Ectodermal cell (in vitro differentiated cells): ENCODE measurements at regions not wholly inside any gene's neighbourhood (a gene's known extent, or its start where the extent isn't known, plus 50 kb on each side); places are given as distances from the start of the nearest gene placed in this dataset.

Source experiments
- H3K27ac ChIP-seq: 2 replicates; pipeline ENCODE4 v1.7.0; 2013; ENCODE audit warnings: mild to moderate bottlenecking, low read depth, low read length; ENCODE audit not compliant: insufficient read depth, poor library complexity, severe bottlenecking
- H3K27me3 ChIP-seq: 2 replicates; pipeline ENCODE4 v1.7.0; 2013; ENCODE audit warnings: mild to moderate bottlenecking, low read length; ENCODE audit not compliant: insufficient read depth, control insufficient read depth, poor library complexity, severe bottlenecking
- H3K36me3 ChIP-seq: one replicate; pipeline ENCODE4 v1.7.0; 2013; ENCODE audit warnings: low read length; ENCODE audit not compliant: control insufficient read depth, insufficient read depth
- H3K4me1 ChIP-seq: one replicate; pipeline ENCODE4 v1.7.0; 2013; ENCODE audit warnings: low read length; ENCODE audit not compliant: control insufficient read depth, insufficient read depth
- H3K4me3 ChIP-seq: 2 replicates; pipeline ENCODE4 v1.7.0; 2013; ENCODE audit warnings: low read depth, low read length, control low read depth; ENCODE audit not compliant: insufficient read depth
- H3K9me3 ChIP-seq: 2 replicates; pipeline ENCODE4 v1.7.0; 2013; ENCODE audit warnings: mild to moderate bottlenecking, low read length, moderate library complexity; ENCODE audit not compliant: control insufficient read depth
- WGBS, 2 experiments: methylation state at CpG; one replicate each; pipeline ENCODE4 v1.1.7; 2013; ENCODE audit warnings: missing lambda C conversion rate in 2 of 2; 5-methylcytosine and 5-hydroxymethylcytosine counted together

DNA sequence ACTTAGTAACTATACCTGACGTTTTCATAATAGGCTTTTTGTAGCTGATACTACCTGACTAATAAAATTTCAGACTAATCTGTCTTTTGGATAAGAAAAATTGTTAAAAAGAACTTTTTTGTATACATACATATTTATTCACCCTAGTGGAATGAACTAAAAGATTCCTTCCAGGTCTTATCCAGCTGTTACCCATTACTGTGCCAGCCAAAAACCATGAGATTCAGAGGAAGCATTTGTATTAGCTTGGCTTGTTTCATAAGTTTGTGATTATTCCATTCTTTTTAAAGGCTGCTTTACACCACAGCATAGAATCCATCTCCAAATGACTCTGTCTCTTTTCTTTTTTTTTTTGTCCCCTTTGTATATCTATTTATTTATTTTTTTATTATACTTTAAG is 149.4 kb downstream of the FAT4 start:
- H3K4me1 ChIP-seq, result no peaks in the 10 kb centered on the region
- H3K4me3 ChIP-seq, result no peak overlapping the region
- WGBS, 2 experiments, result no CpG with 5 or more reads among the region's 1 CpG
- H3K9me3 ChIP-seq, result no peaks in the 10 kb centered on the region
- no peak overlapping the region for H3K27ac ChIP-seq
- H3K27me3 ChIP-seq, result no peaks in the 10 kb centered on the region
- H3K36me3 ChIP-seq, result no peaks in the 10 kb centered on the region

DNA sequence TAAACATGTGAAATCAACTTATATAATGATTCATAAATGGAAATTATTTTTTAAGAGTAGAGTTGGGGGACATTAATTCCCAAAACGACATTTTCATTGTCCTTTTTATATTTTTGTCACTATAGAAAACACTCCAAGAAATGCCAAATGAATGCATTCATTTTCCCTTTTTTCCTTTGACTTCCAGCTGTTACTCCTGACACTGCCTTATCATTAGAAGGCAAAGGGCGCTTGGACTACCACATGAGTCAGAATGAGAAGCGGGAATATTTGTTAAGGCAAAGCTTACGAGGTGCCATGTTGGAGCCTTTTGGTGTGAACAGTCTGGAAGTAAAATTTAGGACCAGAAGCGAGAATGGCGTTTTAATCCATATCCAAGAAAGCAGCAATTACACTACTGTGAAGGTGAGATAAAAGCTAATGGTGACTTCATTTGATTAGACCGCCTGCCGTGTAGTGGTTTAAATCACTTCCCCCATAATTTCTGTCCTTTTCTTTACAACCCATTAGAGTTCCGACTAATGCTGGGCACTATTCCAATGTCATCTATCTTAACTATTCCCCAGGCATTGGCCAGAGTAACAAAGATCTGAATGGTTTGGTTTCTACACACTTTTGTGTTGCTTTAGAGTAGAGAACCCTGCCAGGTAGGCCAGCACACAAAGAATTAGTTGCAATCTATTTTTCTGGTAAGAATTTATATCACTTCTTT is 166.7 kb downstream of the FAT4 start:
- Histone ChIP-seq H3K27me3 (no peaks in the 10 kb centered on the region), H3K9me3 (no peaks in the 10 kb centered on the region), H3K36me3 (peaks cover 4% of the 10 kb centered on the region), H3K4me1 (no peaks in the 10 kb centered on the region), H3K27ac (no peak overlapping the region), H3K4me3 (no peak overlapping the region)
- 84 to 86% methylated on average over 9 of the region's 9 CpGs for WGBS, 2 experiments

DNA sequence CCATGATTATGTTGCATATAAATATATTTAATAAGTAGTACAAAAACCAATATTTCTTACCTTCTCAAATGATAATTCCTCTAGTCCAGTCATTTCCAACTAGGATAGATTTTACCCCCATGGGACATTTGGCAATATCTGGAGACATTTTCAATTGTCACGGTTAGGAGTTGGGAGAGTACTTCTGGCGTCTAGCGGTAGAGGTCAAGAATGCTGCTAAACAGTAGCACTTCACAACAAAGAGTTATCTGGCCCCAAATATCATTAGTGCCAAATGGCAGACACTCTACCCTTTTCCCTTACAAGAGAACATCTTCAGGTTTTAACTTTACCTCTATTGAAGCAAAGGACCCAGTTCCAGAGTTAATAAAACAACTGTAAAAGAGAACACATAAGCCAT is 168.1 kb downstream of the FAT4 start:
- H3K36me3 ChIP-seq, result peaks cover 4% of the 10 kb centered on the region
- no peak overlapping the region for H3K4me3 ChIP-seq
- H3K27ac ChIP-seq, result no peak overlapping the region
- H3K9me3 ChIP-seq, result no peaks in the 10 kb centered on the region
- WGBS, 2 experiments, result 95 to 99% methylated on average over 3 of the region's 3 CpGs
- no peaks in the 10 kb centered on the region for H3K4me1 ChIP-seq
- no peaks in the 10 kb centered on the region for H3K27me3 ChIP-seq

DNA sequence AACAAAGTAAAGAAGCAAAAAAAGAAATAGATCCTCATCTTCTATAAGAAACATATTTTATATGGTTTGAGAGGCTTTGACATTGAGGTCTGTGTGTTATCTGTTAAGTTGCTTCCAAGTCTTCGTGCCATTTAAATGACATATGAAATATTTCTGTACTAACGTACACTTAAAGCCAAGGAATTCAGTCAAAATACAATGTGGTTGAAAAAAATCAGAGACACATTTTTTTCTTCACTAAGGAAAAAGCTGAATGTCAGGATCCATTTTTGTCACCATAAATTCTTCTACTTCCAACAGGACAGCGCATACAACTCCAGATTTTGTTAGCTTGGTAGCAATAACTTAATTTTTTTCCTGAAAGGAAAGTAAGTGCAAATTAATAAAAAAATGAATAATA is 168.5 kb downstream of the FAT4 start:
- Histone ChIP-seq H3K9me3 (no peaks in the 10 kb centered on the region), H3K4me1 (no peaks in the 10 kb centered on the region), H3K27me3 (no peaks in the 10 kb centered on the region), H3K4me3 (no peak overlapping the region), H3K36me3 (peaks cover 4% of the 10 kb centered on the region), H3K27ac (no peak overlapping the region)
- WGBS, 2 experiments, result 81 to 85% methylated on average over 2 to 3 of the region's 3 CpGs

DNA sequence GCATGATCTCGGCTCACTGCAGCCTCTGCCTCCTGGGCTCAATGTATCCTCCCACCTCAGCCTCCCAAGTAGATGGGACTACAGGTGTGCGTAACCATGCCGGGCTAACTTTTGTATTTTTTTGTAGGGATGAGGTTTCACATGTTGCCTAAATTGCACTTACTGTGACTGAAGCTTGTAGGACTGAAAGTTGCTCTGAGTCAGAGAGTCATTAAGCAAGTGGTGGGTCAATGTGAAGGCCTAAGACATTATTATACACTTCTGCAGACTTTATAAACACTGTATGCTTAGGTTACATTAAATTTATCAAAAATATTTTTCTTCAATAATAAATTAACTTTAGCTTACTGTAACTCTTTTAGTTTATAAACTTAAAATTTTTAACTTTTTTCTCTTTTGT is 170.2 kb downstream of the FAT4 start:
- no peaks in the 10 kb centered on the region for H3K4me1 ChIP-seq
- H3K4me3 ChIP-seq, result no peak overlapping the region
- H3K27me3 ChIP-seq, result no peaks in the 10 kb centered on the region
- peaks cover 4% of the 10 kb centered on the region for H3K36me3 ChIP-seq
- WGBS, 2 experiments, result 93% methylated on average over 3 of the region's 3 CpGs
- H3K27ac ChIP-seq, result no peak overlapping the region
- H3K9me3 ChIP-seq, result no peaks in the 10 kb centered on the region

DNA sequence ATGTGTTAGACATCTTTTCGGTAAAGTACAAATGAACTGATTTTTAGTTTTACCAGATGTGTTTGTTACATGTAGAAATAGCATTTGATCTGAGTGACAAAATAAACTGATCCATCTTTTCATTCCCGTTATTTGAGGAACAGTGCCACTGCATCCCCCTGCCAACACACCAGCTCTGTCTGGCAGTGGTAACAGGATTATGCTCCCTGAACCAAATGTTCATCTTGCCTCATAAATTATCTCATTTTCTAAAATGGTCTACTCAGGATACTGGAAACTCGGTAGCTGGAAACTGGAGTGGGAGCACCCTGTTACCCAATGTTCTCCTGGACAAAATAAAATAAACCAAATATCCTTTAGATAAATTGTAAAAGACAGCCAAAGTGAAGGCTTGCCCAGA is 171.6 kb downstream of the FAT4 start:
- WGBS, 2 experiments, result 96 to 97% methylated on average over 3 of the region's 3 CpGs
- H3K27ac ChIP-seq, result no peak overlapping the region
- no peaks in the 10 kb centered on the region for H3K9me3 ChIP-seq
- no peak overlapping the region for H3K4me3 ChIP-seq
- H3K4me1 ChIP-seq, result no peaks in the 10 kb centered on the region
- no peaks in the 10 kb centered on the region for H3K27me3 ChIP-seq
- peaks cover 4% of the 10 kb centered on the region for H3K36me3 ChIP-seq

DNA sequence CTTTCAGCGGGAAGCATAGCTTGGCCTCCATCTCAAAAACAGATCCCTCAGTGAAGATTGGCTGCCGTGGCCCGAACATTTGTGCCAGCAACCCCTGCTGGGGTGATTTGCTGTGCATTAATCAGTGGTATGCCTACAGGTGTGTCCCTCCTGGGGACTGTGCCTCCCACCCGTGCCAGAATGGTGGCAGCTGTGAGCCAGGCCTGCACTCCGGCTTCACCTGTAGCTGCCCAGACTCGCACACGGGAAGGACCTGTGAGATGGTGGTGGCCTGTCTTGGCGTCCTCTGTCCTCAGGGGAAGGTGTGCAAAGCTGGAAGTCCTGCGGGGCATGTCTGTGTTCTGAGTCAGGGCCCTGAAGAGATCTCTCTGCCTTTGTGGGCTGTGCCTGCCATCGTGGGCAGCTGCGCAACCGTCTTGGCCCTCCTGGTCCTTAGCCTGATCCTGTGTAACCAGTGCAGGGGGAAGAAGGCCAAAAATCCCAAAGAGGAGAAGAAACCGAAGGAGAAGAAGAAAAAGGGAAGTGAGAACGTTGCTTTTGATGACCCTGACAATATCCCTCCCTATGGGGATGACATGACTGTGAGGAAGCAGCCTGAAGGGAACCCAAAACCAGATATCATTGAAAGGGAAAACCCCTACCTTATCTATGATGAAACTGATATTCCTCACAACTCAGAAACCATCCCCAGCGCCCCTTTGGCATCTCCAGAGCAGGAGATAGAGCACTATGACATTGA is 175.4 kb downstream of the FAT4 start:
- Histone ChIP-seq H3K4me3 (no peak overlapping the region), H3K4me1 (no peaks in the 10 kb centered on the region), H3K27ac (no peak overlapping the region), H3K9me3 (no peaks in the 10 kb centered on the region), H3K27me3 (no peaks in the 10 kb centered on the region), H3K36me3 (no peaks in the 10 kb centered on the region)
- WGBS, 2 experiments, result 94 to 96% methylated on average over 14 to 15 of the region's 15 CpGs

DNA sequence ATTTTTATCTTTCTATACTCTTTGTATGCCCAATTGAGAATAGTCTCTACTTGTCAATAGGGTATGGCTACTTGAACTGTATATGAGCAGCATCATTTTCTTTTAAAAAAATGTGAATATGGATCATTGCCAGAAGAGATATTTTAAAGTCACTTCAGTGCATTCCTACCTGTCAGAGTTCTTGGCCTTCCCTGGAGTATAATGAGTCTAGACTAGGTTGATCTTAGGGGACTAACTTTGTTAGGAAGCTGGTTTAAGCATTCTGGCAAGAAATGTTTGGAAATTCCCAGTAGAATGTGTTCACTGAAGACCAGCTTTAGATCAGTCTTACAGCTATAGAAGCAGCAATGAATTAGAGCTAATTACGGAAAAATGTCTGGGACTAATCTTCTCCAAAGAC is 178.2 kb downstream of the FAT4 start:
- 96 to 100% methylated on average over 1 of the region's 1 CpG for WGBS, 2 experiments
- Histone ChIP-seq H3K27me3 (no peaks in the 10 kb centered on the region), H3K36me3 (no peaks in the 10 kb centered on the region), H3K4me1 (no peaks in the 10 kb centered on the region), H3K27ac (no peak overlapping the region), H3K9me3 (no peaks in the 10 kb centered on the region), H3K4me3 (no peak overlapping the region)

DNA sequence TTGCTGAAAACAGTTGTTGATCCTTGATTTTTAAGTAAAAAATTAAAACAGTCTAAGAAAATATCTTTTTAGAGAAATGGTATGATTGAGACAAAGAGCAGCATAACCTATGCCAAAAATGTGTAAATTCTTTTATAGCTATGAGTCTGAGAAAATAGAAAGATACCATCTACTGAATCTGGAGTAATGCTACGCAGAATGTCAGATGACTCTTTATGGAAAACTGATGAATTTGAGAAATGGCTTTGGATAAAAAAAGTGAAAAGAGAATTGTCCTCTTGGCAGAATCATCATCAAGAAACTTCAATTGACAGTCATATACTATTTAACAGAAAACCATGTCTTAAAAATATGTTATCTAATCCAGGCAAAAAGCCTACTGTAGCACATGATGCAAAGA is 183.1 kb downstream of the FAT4 start:
- Histone ChIP-seq H3K4me1 (no peaks in the 10 kb centered on the region), H3K4me3 (no peak overlapping the region), H3K9me3 (no peaks in the 10 kb centered on the region), H3K27me3 (no peaks in the 10 kb centered on the region), H3K27ac (no peak overlapping the region), H3K36me3 (no peaks in the 10 kb centered on the region)
- 88 to 95% methylated on average over 1 of the region's 1 CpG for WGBS, 2 experiments

DNA sequence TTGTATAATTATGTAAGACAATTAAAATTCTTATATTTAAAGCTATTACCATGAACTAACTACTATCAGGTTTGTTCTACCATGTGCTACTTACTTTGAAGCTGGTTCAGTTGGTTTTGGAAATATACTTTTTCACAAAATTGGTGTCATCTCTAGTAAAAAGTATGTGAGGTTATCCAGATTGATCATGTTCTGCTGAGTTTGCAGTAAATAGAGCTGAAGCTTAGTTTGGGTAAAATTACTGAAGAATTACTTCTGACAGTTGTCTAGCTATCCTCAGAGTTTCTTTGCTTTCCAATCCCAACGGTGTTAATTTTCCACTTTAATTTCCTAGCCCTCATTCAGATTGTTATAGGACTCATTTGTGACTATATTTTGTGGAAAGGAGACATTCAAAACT is 184.2 kb downstream of the FAT4 start:
- Histone ChIP-seq H3K36me3 (no peaks in the 10 kb centered on the region), H3K27ac (no peak overlapping the region), H3K4me1 (no peaks in the 10 kb centered on the region), H3K27me3 (no peaks in the 10 kb centered on the region), H3K4me3 (no peak overlapping the region), H3K9me3 (no peaks in the 10 kb centered on the region)
- WGBS, 2 experiments, result 100% methylated on average over 1 of the region's 1 CpG; no CpG with 5 or more reads in 1 of the 2 experiments
